Kidney (tissue), 13 donors: ENCODE measurements at regions not wholly inside any gene's neighbourhood (a gene's known extent, or its start where the extent isn't known, plus 50 kb on each side); places are given as distances from the start of the nearest gene placed in this dataset.

Source experiments
- DNase-seq, 5 donors: peaks; one replicate each; pipeline ENCODE4 v3.0.0-alpha.2; 2013 to 2020
- FAIRE-seq: peaks from 2 replicates; lab custom pipeline; 2012; peaks lifted over from hg19 to GRCh38; lab: Jason Lieb, UNC
- H3K27ac ChIP-seq, 2 donors: one replicate each; pipeline ENCODE4 v1.7.0; 2013; ENCODE audit warnings: low read depth in 2 of 2, low read length in 2 of 2, inconsistent platforms in 1 of 2
- H3K27me3 ChIP-seq: one replicate; pipeline ENCODE4 v1.7.1; 2013; ENCODE audit warnings: low read length, inconsistent platforms; ENCODE audit not compliant: control insufficient read depth, insufficient read depth
- H3K36me3 ChIP-seq, 3 donors: one replicate each; pipeline versions ENCODE4 v1.7.0 to v1.7.1; 2013; ENCODE audit warnings: low read length in 3 of 3, control low read depth in 1 of 3, inconsistent platforms in 1 of 3; ENCODE audit not compliant: insufficient read depth in 3 of 3, control insufficient read depth in 2 of 3
- H3K4me1 ChIP-seq, 3 donors: one replicate each; pipeline versions ENCODE4 v1.7.0 to v1.7.1; 2013; ENCODE audit warnings: low read length in 3 of 3, inconsistent platforms in 1 of 3, low read depth in 1 of 3; ENCODE audit not compliant: control insufficient read depth in 2 of 3, insufficient read depth in 2 of 3
- H3K4me3 ChIP-seq, 3 donors: one replicate each; pipeline versions ENCODE4 v1.7.0 to v1.8.1; 2013; ENCODE audit warnings: low read length in 3 of 3, control low read depth in 1 of 3, inconsistent platforms in 1 of 3
- H3K9ac ChIP-seq, 3 donors: one replicate each; pipeline versions ENCODE4 v1.7.0 to v1.7.1; 2013; ENCODE audit warnings: low read length in 3 of 3, control low read depth in 1 of 3, inconsistent platforms in 1 of 3
- H3K9me3 ChIP-seq, 3 donors: one replicate each; pipeline versions ENCODE4 v1.7.0 to v1.7.1; 2013; ENCODE audit warnings: low read length in 3 of 3, control low read depth in 1 of 3, inconsistent platforms in 1 of 3; ENCODE audit not compliant: control insufficient read depth in 2 of 3, insufficient read depth in 1 of 3
- CTCF ChIP-seq: IDR thresholded peaks from 3 replicates; pipeline ENCODE4 v1.5.1; 2012; ENCODE audit warnings: mild to moderate bottlenecking, moderate library complexity, borderline replicate concordance; ENCODE audit not compliant: insufficient read depth; ENCODE audit errors: extremely low read depth
- intact Hi-C: fragments of 100-400 bp; cut with DNase I; formaldehyde crosslinking; loops from one replicate; pipeline ENCODE4 v1.11.1; 2022
- donor health status: control.
- donor health status: control.
- donor health status: control.
- donor health status: control.
- donor health status: control.
- donor health status: DM: yes; HTN: yes; CAD: no.
- donor health status: Normal renal cell carcinoma (clear cell type).

DNA sequence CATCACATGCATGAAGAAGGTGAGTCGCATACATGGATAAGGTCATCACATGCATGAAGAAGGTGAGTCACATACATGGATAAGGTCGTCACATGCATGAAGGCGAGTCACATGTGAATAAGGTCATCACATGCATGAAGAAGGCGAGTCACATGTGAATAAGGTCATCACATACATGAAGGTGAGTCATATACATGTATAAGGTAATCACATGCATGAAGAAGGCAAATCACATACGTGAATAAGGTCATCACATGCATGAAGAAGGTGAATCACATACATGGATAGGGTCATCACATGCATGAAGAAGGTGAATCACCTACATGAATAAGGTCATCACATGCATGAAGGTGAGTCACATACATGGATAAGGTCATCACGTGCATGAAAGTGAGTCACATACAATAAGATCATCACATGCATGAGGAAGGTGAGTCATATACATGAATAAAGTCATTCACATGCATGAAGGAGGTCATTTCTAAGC is 105.1 kb upstream of the SDK2 start:
- H3K36me3 ChIP-seq = no peaks in the 10 kb centered on the region
- no peak overlapping the region for H3K9ac ChIP-seq
- no peaks in the 10 kb centered on the region for H3K4me1 ChIP-seq
- intact Hi-C loops = no loop called here
- DNase-seq (no peak), FAIRE-seq (no peak)
- no peak overlapping the region for H3K4me3 ChIP-seq
- H3K27ac ChIP-seq = no peak overlapping the region
- no peak for TF ChIP-seq CTCF
- H3K9me3 ChIP-seq = no peaks in the 10 kb centered on the region
- no peaks in the 10 kb centered on the region for H3K27me3 ChIP-seq

DNA sequence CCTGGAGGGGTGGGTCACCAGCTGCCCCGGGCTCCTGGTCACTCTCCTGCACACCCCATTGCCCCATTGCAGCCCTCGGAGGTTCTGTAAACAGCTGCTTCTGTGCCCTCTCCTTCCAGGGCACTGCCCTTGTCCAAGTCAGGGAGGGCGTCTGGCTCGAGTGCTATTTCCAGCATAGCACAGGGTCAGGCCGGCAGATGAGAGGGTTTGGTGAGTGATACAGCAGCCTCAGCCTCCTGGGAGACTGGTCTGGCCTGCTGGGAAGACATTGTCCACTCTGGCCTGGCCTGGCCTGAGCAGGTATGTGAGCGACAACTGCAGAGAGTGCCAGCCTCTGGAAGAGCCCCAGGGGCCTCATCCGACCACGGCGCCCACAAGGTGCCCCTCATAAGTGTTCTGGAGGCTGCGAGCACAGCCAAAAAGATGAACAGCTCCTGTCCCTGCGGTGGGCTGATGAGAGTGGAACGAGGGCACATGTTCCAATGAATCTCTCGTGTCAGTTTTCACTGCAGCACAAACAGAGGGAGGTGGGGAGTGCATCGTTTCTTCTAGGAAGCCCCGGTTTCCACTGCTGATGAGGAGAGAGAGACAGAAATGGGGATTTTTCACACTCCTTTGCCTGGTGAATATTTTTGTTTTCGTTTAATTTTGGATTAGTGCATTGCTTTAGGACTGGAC is 105.8 kb upstream of the SDK2 start:
- H3K9ac ChIP-seq = no peak overlapping the region
- no peaks in the 10 kb centered on the region for H3K9me3 ChIP-seq
- H3K4me1 ChIP-seq = no peaks in the 10 kb centered on the region
- no peak overlapping the region for H3K27ac ChIP-seq
- intact Hi-C loops = no loop called here
- TF ChIP-seq CTCF = no peak
- no peak overlapping the region for H3K4me3 ChIP-seq
- DNase-seq (no peak), FAIRE-seq (no peak)
- H3K27me3 ChIP-seq = no peaks in the 10 kb centered on the region
- H3K36me3 ChIP-seq = no peaks in the 10 kb centered on the region

DNA sequence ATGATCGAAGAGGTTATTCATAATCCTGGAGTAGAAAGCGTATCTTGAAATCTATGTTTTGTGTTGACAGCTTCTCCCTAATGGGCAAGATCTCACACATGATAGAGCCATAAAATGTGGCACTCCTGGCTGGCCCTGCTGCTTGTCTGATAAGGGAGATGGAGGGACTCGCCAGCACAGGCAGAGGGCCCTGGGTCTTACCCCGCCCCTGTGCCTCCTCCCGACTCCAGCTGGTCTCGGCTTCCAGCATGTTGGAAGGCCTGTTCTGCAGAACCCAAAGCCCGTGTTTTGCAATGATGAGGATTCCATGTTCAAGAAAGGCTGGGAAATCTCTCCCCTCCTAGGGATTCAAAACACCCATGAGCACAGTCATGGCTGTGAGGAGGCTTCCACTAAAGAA is 106.7 kb upstream of the SDK2 start:
- Histone ChIP-seq H3K27ac (no peak overlapping the region), H3K9ac (no peak overlapping the region), H3K36me3 (no peaks in the 10 kb centered on the region), H3K27me3 (no peaks in the 10 kb centered on the region), H3K4me1 (no peaks in the 10 kb centered on the region), H3K9me3 (no peaks in the 10 kb centered on the region), H3K4me3 (no peak overlapping the region)
- intact Hi-C loops = no loop called here
- TF ChIP-seq CTCF = no peak
- no peak for FAIRE-seq
- DNase-seq = no peak
